Osteoblast (primary cell): ENCODE measurements at regions not wholly inside any gene's neighbourhood (a gene's known extent, or its start where the extent isn't known, plus 50 kb on each side); places are given as distances from the start of the nearest gene placed in this dataset.
"Not testable (repeated sequence)": the region's sequence is repeated elsewhere in the genome, so short reads cannot be mapped to it uniquely, and the experiment has no call there.

Experiments
- DNase-seq: peaks from one replicate; pipeline ENCODE4 v3.0.0; 2011; ENCODE audit warnings: low spot score, mixed read lengths; ENCODE audit not compliant: insufficient read length; ENCODE audit errors: missing footprints
- H2AFZ ChIP-seq: 2 replicates; pipeline ENCODE4 v1.6.0; 2011; ENCODE audit warnings: mild to moderate bottlenecking, low read length
- H3K27ac ChIP-seq: 2 replicates; pipeline ENCODE4 v1.5.1; 2011; ENCODE audit warnings: mild to moderate bottlenecking, low read depth, low read length, moderate library complexity
- H3K27me3 ChIP-seq: 2 replicates; pipeline ENCODE4 v1.6.0; 2012; ENCODE audit warnings: mild to moderate bottlenecking, control low read depth, inconsistent platforms, low read length, moderate library complexity; ENCODE audit not compliant: insufficient read depth
- H3K36me3 ChIP-seq: 2 replicates; pipeline ENCODE4 v1.5.1; 2011; ENCODE audit warnings: mild to moderate bottlenecking, low read length, control low read depth, moderate library complexity; ENCODE audit not compliant: insufficient read depth
- H3K4me1 ChIP-seq: 2 replicates; pipeline ENCODE4 v1.5.1; 2011; ENCODE audit warnings: mild to moderate bottlenecking, low read length, control low read depth, moderate library complexity; ENCODE audit not compliant: insufficient read depth
- H3K4me2 ChIP-seq: 2 replicates; pipeline ENCODE4 v1.6.0; 2011; ENCODE audit warnings: mild to moderate bottlenecking, low read length; ENCODE audit not compliant: insufficient read depth
- H3K4me3 ChIP-seq: fragments of 200-600 bp; sonication (generic); 3 replicates; pipeline ENCODE4 v1.5.1; 2012; ENCODE audit warnings: mild to moderate bottlenecking, low read length, inconsistent platforms; ENCODE audit not compliant: insufficient read depth
- H3K79me2 ChIP-seq: 2 replicates; pipeline ENCODE4 v1.6.0; 2012; ENCODE audit warnings: mild to moderate bottlenecking, low read length, control low read depth, inconsistent platforms; ENCODE audit not compliant: insufficient read depth
- H3K9me3 ChIP-seq: 2 replicates; pipeline ENCODE4 v1.5.1; 2011; ENCODE audit warnings: low read depth, low read length, control low read depth
- H4K20me1 ChIP-seq: 2 replicates; pipeline ENCODE4 v1.6.0; 2012; ENCODE audit warnings: mild to moderate bottlenecking, low read length, control low read depth; ENCODE audit not compliant: insufficient read depth
- TF ChIP-seq, protein P1 (sequence below): IDR thresholded peaks from 2 replicates; pipeline ENCODE4 v1.5.1; 2011; ENCODE audit warnings: mild to moderate bottlenecking, low read depth, low read length, moderate library complexity; ENCODE audit errors: extremely low read depth

DNA sequence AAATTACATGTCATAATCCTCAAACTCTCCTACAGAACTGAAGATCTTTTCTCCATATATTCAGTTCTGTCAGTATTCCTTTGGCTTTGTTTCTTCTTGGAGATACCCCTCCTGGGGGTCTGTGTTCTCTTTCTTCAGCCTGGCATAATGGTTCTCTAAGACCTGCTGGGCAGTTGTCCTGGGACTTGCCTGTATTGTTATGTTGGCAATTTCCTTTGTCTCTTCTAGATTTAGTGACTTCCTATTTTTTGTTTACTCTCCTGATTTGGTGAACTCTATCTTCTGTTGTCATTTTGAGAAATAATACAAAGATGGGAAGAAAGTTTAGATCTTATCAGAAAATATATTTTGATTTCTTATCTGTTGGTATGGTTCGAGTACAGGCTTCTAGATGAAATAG lies 127.8 kb downstream of the GOSR1 start:
- no peak for DNase-seq
- Histone ChIP-seq H4K20me1 (peaks cover 8% of the 10 kb centered on the region), H3K79me2 (peaks cover 55% of the 10 kb centered on the region)

GRCh38 chr17:30602396-30602795 lies 125.2 kb downstream of the GOSR1 start:
- Histone ChIP-seq H3K4me2 (peak overlapping the region; percentile 90), H3K4me1 (peaks cover 11% of the 10 kb centered on the region), H3K79me2 (peaks cover 52% of the 10 kb centered on the region), H3K4me3 (peak overlapping the region; percentile 89)
- H3K27me3 ChIP-seq, H3K27ac ChIP-seq, H4K20me1 ChIP-seq, H3K9me3 ChIP-seq, H2AFZ ChIP-seq, H3K36me3 ChIP-seq, DNase-seq: not testable (repeated sequence)

More for the DNA sequence above, 127.8 kb downstream of the GOSR1 start:
- H3K27me3 ChIP-seq, result no peaks in the 10 kb centered on the region
- no peak overlapping the region for H2AFZ ChIP-seq
- TF ChIP-seq, protein P1, sequence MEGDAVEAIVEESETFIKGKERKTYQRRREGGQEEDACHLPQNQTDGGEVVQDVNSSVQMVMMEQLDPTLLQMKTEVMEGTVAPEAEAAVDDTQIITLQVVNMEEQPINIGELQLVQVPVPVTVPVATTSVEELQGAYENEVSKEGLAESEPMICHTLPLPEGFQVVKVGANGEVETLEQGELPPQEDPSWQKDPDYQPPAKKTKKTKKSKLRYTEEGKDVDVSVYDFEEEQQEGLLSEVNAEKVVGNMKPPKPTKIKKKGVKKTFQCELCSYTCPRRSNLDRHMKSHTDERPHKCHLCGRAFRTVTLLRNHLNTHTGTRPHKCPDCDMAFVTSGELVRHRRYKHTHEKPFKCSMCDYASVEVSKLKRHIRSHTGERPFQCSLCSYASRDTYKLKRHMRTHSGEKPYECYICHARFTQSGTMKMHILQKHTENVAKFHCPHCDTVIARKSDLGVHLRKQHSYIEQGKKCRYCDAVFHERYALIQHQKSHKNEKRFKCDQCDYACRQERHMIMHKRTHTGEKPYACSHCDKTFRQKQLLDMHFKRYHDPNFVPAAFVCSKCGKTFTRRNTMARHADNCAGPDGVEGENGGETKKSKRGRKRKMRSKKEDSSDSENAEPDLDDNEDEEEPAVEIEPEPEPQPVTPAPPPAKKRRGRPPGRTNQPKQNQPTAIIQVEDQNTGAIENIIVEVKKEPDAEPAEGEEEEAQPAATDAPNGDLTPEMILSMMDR, result no peak
- H3K27ac ChIP-seq, result no peak overlapping the region
- no peaks in the 10 kb centered on the region for H3K9me3 ChIP-seq
- H3K4me1 ChIP-seq, result peaks cover 5% of the 10 kb centered on the region
- no peak overlapping the region for H3K4me2 ChIP-seq
- H3K36me3 ChIP-seq, result no peaks in the 10 kb centered on the region
- no peak overlapping the region for H3K4me3 ChIP-seq

GRCh38 chr17:30601984-30602383 lies 124.8 kb downstream of the GOSR1 start:
- DNase-seq, H3K36me3 ChIP-seq, H3K9me3 ChIP-seq, H2AFZ ChIP-seq, H4K20me1 ChIP-seq, H3K27me3 ChIP-seq: not testable (repeated sequence)
- Histone ChIP-seq H3K27ac (peak overlapping the region; percentile 45), H3K4me1 (peaks cover 11% of the 10 kb centered on the region), H3K79me2 (peaks cover 48% of the 10 kb centered on the region), H3K4me2 (peak overlapping the region; percentile 90), H3K4me3 (peak overlapping the region; percentile 89)

GRCh38 chr17:30600830-30601494 lies 123.8 kb downstream of the GOSR1 start:
- H4K20me1 ChIP-seq, result peaks cover 6% of the 10 kb centered on the region
- H3K79me2 ChIP-seq, result peaks cover 38% of the 10 kb centered on the region
- no peaks in the 10 kb centered on the region for H3K9me3 ChIP-seq
- peak overlapping the region; percentile 90 for H3K4me2 ChIP-seq
- H3K27me3 ChIP-seq, result no peaks in the 10 kb centered on the region
- H3K27ac ChIP-seq, result peak overlapping the region; percentile 66
- no peaks in the 10 kb centered on the region for H3K36me3 ChIP-seq
- peak overlapping the region; percentile 89 for H3K4me3 ChIP-seq
- H2AFZ ChIP-seq, result peak overlapping the region; percentile 77
- TF ChIP-seq, protein P1, result no peak
- peaks cover 11% of the 10 kb centered on the region for H3K4me1 ChIP-seq
- DNase-seq, result peak; percentile 62
